Type B pancreatic cell (in vitro differentiated cells): ENCODE measurements at regions not wholly inside any gene's neighbourhood (a gene's known extent, or its start where the extent isn't known, plus 50 kb on each side); places are given as distances from the start of the nearest gene placed in this dataset.

Experiments
- DNase-seq: peaks from one replicate; pipeline ENCODE4 v3.0.0; 2021; ENCODE audit warnings: mixed read lengths; ENCODE audit not compliant: unreplicated experiment; ENCODE audit errors: extremely low spot score
- H3K27ac Mint-ChIP-seq: 2 replicates; pipeline ENCODE4 v1.8.0; 2021; ENCODE audit warnings: mild to moderate bottlenecking, mixed read lengths
- H3K27me3 Mint-ChIP-seq: 2 replicates; pipeline ENCODE4 v1.8.0; 2021; ENCODE audit warnings: mixed read lengths
- H3K36me3 Mint-ChIP-seq: 2 replicates; pipeline ENCODE4 v1.8.0; 2021; ENCODE audit warnings: mixed read lengths
- H3K4me1 Mint-ChIP-seq: one replicate; pipeline ENCODE4 v1.8.0; 2021; ENCODE audit warnings: mixed read lengths; ENCODE audit not compliant: unreplicated experiment
- H3K4me3 Mint-ChIP-seq: 2 replicates; pipeline ENCODE4 v1.8.0; 2021; ENCODE audit warnings: mild to moderate bottlenecking, mixed read lengths
- H3K9me3 Mint-ChIP-seq: 2 replicates; pipeline ENCODE4 v1.8.0; 2021; ENCODE audit warnings: mixed read lengths
- TF ChIP-seq, protein P1 (sequence below): fragments of 200-600 bp; sonication (generic); conservative IDR thresholded peaks from 2 replicates; pipeline ENCODE4 v1.5.0; 2021; ENCODE audit warnings: antibody characterized with exemption, mild to moderate bottlenecking

DNA sequence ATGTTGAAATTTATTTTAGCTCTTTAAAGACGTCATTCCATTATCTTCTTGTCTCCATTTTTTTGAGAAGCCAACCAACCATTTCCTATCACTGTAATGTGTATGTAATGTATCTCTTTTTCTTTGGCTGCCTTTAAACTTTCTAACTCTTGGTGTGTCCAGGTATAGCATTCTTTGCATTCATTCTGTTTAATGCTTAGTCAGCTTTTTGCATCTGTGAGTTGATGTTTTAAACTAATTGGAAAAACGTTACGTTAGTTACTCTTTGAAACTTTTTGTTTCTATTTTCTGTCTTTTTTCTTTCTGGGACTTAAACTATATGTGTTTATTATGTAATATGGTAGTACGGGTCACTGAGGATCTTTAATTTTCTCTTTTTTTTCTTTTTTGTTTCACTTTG is 77.4 kb upstream of the PPP1R9A start:
- H3K36me3 Mint-ChIP-seq, result no peaks in the 10 kb centered on the region
- no peak overlapping the region for H3K27ac Mint-ChIP-seq
- no peaks in the 10 kb centered on the region for H3K27me3 Mint-ChIP-seq
- TF ChIP-seq, protein P1, sequence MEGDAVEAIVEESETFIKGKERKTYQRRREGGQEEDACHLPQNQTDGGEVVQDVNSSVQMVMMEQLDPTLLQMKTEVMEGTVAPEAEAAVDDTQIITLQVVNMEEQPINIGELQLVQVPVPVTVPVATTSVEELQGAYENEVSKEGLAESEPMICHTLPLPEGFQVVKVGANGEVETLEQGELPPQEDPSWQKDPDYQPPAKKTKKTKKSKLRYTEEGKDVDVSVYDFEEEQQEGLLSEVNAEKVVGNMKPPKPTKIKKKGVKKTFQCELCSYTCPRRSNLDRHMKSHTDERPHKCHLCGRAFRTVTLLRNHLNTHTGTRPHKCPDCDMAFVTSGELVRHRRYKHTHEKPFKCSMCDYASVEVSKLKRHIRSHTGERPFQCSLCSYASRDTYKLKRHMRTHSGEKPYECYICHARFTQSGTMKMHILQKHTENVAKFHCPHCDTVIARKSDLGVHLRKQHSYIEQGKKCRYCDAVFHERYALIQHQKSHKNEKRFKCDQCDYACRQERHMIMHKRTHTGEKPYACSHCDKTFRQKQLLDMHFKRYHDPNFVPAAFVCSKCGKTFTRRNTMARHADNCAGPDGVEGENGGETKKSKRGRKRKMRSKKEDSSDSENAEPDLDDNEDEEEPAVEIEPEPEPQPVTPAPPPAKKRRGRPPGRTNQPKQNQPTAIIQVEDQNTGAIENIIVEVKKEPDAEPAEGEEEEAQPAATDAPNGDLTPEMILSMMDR, result no peak
- no peak for DNase-seq
- peaks cover 18% of the 10 kb centered on the region for H3K9me3 Mint-ChIP-seq
- H3K4me3 Mint-ChIP-seq, result no peak overlapping the region
- H3K4me1 Mint-ChIP-seq, result no peaks in the 10 kb centered on the region

DNA sequence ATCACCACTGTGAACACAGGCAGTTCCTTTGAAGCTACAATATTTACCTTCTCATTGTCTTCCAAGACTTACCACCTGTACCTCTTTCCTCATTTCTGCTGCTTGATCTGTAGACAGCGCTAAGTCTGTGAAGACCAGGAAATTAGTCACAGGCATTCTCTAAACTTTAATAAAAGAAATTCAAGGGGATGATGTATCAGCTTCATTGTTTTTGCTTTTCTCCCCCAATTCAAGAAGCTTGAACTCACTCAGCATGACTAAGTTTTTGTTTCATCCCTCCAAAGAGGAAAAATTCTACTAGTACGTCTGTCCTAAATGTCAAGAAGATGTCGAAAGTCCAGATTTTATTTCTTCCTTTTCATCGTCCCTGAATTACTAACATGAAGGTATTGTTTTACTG is 75.3 kb upstream of the PPP1R9A start:
- TF ChIP-seq, protein P1, result no peak
- no peak for DNase-seq
- no peaks in the 10 kb centered on the region for H3K27me3 Mint-ChIP-seq
- H3K4me3 Mint-ChIP-seq, result no peak overlapping the region
- no peaks in the 10 kb centered on the region for H3K4me1 Mint-ChIP-seq
- peaks cover 19% of the 10 kb centered on the region for H3K9me3 Mint-ChIP-seq
- H3K27ac Mint-ChIP-seq, result no peak overlapping the region
- H3K36me3 Mint-ChIP-seq, result no peaks in the 10 kb centered on the region

GRCh38 chr7:94834359-94834758 is 73.0 kb upstream of the PPP1R9A start:
- no peaks in the 10 kb centered on the region for H3K4me1 Mint-ChIP-seq
- peaks cover 28% of the 10 kb centered on the region for H3K9me3 Mint-ChIP-seq
- peaks cover 3% of the 10 kb centered on the region for H3K36me3 Mint-ChIP-seq
- TF ChIP-seq, protein P1, result no peak
- peak overlapping the region; percentile 16 for H3K4me3 Mint-ChIP-seq
- no peak overlapping the region for H3K27ac Mint-ChIP-seq
- H3K27me3 Mint-ChIP-seq, result no peaks in the 10 kb centered on the region
- DNase-seq, result no peak

DNA sequence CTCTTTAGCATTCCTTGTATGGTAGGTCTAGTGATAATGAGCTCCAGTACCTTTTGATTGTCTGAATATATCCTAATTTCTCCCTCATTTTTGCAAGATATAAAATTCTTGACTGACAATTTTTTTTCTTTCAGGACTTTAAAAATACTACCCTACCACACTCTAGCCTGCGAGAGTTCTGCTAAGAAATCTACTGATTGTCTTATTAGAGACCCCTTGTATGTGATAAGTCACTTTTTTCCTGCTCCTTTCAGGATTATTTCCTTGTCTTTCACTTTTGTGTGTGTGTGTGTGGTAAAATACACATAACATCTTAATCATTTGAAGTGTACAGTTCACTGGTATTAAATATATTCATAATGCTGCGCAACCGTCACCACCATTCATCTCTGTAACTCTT is 68.7 kb upstream of the PPP1R9A start:
- H3K27me3 Mint-ChIP-seq, result no peaks in the 10 kb centered on the region
- no peak overlapping the region for H3K4me3 Mint-ChIP-seq
- no peaks in the 10 kb centered on the region for H3K4me1 Mint-ChIP-seq
- TF ChIP-seq, protein P1, result no peak
- peaks cover 29% of the 10 kb centered on the region for H3K9me3 Mint-ChIP-seq
- DNase-seq, result no peak
- no peak overlapping the region for H3K27ac Mint-ChIP-seq
- peaks cover 3% of the 10 kb centered on the region for H3K36me3 Mint-ChIP-seq

DNA sequence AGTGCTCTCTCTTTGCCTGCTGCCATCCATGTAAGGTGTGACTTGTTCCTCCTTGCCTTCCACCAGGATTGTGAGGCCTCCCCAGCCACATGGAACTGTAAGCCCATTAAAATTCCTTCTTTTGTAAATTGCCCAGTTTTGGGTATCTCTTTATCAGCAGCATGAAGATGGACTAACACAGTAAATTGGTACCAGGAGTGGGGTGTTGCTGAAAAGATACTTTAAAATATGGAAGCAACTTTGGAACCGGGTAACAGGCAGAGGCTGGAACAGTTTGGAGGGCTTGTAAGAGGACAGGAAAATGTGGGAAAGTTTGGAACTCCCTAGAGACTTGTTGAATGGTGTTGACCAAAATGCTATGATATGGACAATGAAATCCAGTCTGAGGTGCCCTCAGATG is 63.8 kb upstream of the PPP1R9A start:
- H3K27ac Mint-ChIP-seq, result no peak overlapping the region
- peaks cover 27% of the 10 kb centered on the region for H3K9me3 Mint-ChIP-seq
- TF ChIP-seq, protein P1, result no peak
- H3K4me3 Mint-ChIP-seq, result no peak overlapping the region
- no peaks in the 10 kb centered on the region for H3K27me3 Mint-ChIP-seq
- H3K4me1 Mint-ChIP-seq, result no peaks in the 10 kb centered on the region
- no peak for DNase-seq
- peaks cover 3% of the 10 kb centered on the region for H3K36me3 Mint-ChIP-seq

- Mint-ChIP-seq H3K4me1 (no peaks in the 10 kb centered on the region), H3K4me3 (no peak overlapping the region), H3K9me3 (peaks cover 19% of the 10 kb centered on the region), H3K36me3 (no peaks in the 10 kb centered on the region), H3K27ac (no peak overlapping the region), H3K27me3 (no peaks in the 10 kb centered on the region)
- TF ChIP-seq, protein P1, result no peak
- no peak for DNase-seq
These were observed 58.9 kb upstream of the PPP1R9A start for GRCh38 chr7:94848531-94848930.
